Limb (tissue), 2 donors: ENCODE measurements at regions not wholly inside any gene's neighbourhood (a gene's known extent, or its start where the extent isn't known, plus 50 kb on each side); places are given as distances from the start of the nearest gene placed in this dataset.

Source experiments
- DNase-seq, 2 donors: peaks; one replicate each; pipeline ENCODE4 v3.0.0-alpha.2; 2016; ENCODE audit errors: extremely low spot score in 2 of 2

DNA sequence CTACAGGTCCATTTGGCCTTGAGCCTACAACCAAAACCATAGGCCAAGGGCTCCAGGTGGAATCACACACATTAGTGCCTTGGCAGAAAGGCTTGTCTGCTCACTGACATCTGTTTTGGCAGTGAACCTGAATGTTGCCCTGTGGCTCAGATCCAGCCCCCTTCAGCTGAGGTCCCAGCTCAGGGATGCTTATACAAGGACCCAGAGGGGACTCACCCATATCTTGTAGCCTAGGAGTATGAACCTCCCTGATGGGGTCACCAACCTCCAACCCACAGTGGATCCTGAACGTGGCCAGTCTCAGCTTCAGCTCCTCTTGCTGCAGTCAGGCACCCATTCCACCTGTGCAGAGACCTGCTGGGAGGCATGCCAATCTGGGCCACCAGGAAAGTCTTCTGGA, 50.8 kb upstream of the HMX1 start:
- DNase-seq = no peak

DNA sequence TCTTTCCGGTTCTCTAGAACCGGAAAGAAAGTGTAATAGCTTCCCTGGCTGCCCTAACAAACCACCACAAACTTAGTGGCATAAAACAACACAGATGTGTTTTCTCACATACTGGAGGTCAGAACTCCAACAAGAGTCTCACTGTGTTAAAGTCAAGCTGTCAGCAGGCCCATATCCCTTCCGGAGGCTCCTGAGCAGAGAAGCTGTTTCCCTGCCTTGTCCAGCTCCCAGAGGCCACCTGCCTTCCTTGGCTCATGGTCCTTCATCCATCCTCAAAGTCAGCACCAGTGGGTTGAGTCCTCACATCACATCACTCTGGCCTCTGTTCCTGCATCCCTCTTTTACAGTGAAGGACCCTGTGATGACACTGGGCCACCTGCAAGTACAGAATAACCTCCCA, 49.8 kb upstream of the HMX1 start:
- no peak for DNase-seq
